IPS DF 6.9 (cell line): ENCODE measurements at regions not wholly inside any gene's neighbourhood (a gene's known extent, or its start where the extent isn't known, plus 50 kb on each side); places are given as distances from the start of the nearest gene placed in this dataset.

ENCODE experiments used
- DNase-seq: peaks from one replicate; pipeline ENCODE4 v3.0.0-alpha.2; 2013; ENCODE audit warnings: low read depth, low spot score
- H3K27ac ChIP-seq: one replicate; pipeline ENCODE4 v1.5.1; 2013; ENCODE audit warnings: low read length, control low read depth
- H3K27me3 ChIP-seq: 2 replicates; pipeline ENCODE4 v1.6.1; 2013; ENCODE audit warnings: mild to moderate bottlenecking, low read length; ENCODE audit not compliant: control insufficient read depth, insufficient read depth
- H3K36me3 ChIP-seq: 2 replicates; pipeline ENCODE4 v1.6.1; 2013; ENCODE audit warnings: low read length; ENCODE audit not compliant: control insufficient read depth, insufficient read depth
- H3K4me1 ChIP-seq: 2 replicates; pipeline ENCODE4 v1.6.1; 2013; ENCODE audit warnings: low read length; ENCODE audit not compliant: control insufficient read depth, insufficient read depth
- H3K4me3 ChIP-seq: 2 replicates; pipeline ENCODE4 v1.5.1; 2013; ENCODE audit warnings: mild to moderate bottlenecking, low read length
- H3K9me3 ChIP-seq: 2 replicates; pipeline ENCODE4 v1.6.1; 2013; ENCODE audit warnings: low read length, inconsistent platforms; ENCODE audit not compliant: control insufficient read depth, insufficient read depth
- WGBS: extraction: QIAGEN DNeasy Blood & Tissue Kit; methylation state at CpG from one replicate; pipeline ENCODE4 v1.1.7; 2013; ENCODE audit warnings: mixed read lengths, missing lambda C conversion rate; ENCODE audit not compliant: insufficient read length, insufficient coverage; 5-methylcytosine and 5-hydroxymethylcytosine counted together

DNA sequence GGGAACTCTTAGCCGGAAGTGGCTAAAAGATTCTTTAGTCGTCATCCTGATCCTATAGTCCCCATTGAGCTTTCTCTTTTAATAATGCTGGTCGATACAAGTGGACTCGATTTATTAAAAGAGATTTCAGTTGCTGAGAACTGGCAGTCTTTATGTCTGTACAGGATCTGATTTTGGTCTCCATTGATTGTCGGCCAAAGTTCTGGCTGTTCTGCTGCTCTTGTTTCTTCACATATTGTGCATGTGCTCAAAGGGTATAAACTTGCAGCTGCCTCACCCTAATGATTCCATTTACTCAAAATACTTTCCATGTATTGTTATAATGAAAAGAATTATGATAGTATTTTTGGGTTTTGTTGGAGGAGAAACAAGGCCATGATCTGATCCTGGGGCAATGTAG, 100.7 kb upstream of the CTTNBP2 start:
- H3K4me3 ChIP-seq = no peak overlapping the region
- H3K27ac ChIP-seq = no peak overlapping the region
- H3K4me1 ChIP-seq = peaks cover 2% of the 10 kb centered on the region; the same call in 1 of the 2 replicates
- H3K9me3 ChIP-seq = no peaks in the 10 kb centered on the region
- no CpG with 5 or more reads among the region's 5 CpGs for WGBS
- no peaks in the 10 kb centered on the region for H3K27me3 ChIP-seq
- DNase-seq = no peak
- no peaks in the 10 kb centered on the region for H3K36me3 ChIP-seq

- Histone ChIP-seq H3K27ac (no peak overlapping the region), H3K27me3 (no peaks in the 10 kb centered on the region), H3K36me3 (no peaks in the 10 kb centered on the region), H3K4me1 (peaks cover 2% of the 10 kb centered on the region; the same call in 1 of the 2 replicates), H3K4me3 (no peak overlapping the region), H3K9me3 (no peaks in the 10 kb centered on the region)
- DNase-seq = no peak
- WGBS = no CpG with 5 or more reads among the region's 2 CpGs
Observed at GRCh38 chr7:117974891-117975290, 101.7 kb upstream of the CTTNBP2 start.

DNA sequence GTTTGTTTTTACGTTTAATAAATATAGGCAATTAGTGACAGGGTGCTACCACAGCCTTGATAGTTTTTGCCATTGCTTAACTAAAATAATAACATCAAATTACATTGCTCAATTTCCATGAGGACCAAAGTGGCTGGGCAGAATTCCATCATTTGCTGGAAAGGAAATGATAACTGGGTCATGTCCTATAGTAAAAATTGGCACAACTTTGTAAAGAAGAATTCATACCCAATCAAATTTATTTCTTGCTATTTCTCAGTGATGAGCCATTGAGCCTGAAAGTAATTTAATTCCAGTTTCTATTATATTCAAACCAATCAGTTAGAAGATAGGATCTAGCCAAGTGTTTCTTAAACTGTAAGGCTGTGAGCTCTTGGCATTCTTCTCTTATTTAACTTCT, 102.2 kb upstream of the CTTNBP2 start:
- Histone ChIP-seq H3K9me3 (no peaks in the 10 kb centered on the region), H3K4me1 (peaks cover 2% of the 10 kb centered on the region; the same call in 1 of the 2 replicates), H3K27me3 (no peaks in the 10 kb centered on the region), H3K27ac (no peak overlapping the region), H3K36me3 (no peaks in the 10 kb centered on the region), H3K4me3 (no peak overlapping the region)
- no CpG with 5 or more reads among the region's 1 CpG for WGBS
- no peak for DNase-seq

- Histone ChIP-seq H3K4me3 (no peak overlapping the region), H3K9me3 (no peaks in the 10 kb centered on the region), H3K4me1 (no peaks in the 10 kb centered on the region), H3K27me3 (no peaks in the 10 kb centered on the region), H3K36me3 (no peaks in the 10 kb centered on the region), H3K27ac (no peak overlapping the region)
- no CpG with 5 or more reads among the region's 4 CpGs for WGBS
- no peak for DNase-seq
Observed at GRCh38 chr7:117979954-117980497, 106.8 kb upstream of the CTTNBP2 start.

- no peak for DNase-seq
- H3K27me3 ChIP-seq = no peaks in the 10 kb centered on the region
- H3K27ac ChIP-seq = no peak overlapping the region
- H3K4me1 ChIP-seq = no peaks in the 10 kb centered on the region
- H3K36me3 ChIP-seq = no peaks in the 10 kb centered on the region
- H3K9me3 ChIP-seq = no peaks in the 10 kb centered on the region
- WGBS = no CpG with 5 or more reads among the region's 11 CpGs
- H3K4me3 ChIP-seq = no peak overlapping the region
Observed at GRCh38 chr7:117982071-117983055, 109.1 kb upstream of the CTTNBP2 start.

- Histone ChIP-seq H3K36me3 (no peaks in the 10 kb centered on the region), H3K27ac (no peak overlapping the region), H3K27me3 (no peaks in the 10 kb centered on the region), H3K9me3 (no peaks in the 10 kb centered on the region), H3K4me1 (no peaks in the 10 kb centered on the region), H3K4me3 (no peak overlapping the region)
- no CpG with 5 or more reads among the region's 2 CpGs for WGBS
- DNase-seq = no peak
Observed at GRCh38 chr7:117986645-117987269, 113.5 kb upstream of the CTTNBP2 start.

- Histone ChIP-seq H3K27ac (no peak overlapping the region), H3K9me3 (no peaks in the 10 kb centered on the region), H3K4me3 (no peak overlapping the region), H3K36me3 (no peaks in the 10 kb centered on the region), H3K4me1 (no peaks in the 10 kb centered on the region), H3K27me3 (no peaks in the 10 kb centered on the region)
- DNase-seq = no peak
Observed at GRCh38 chr7:117990834-117991233, 117.6 kb upstream of the CTTNBP2 start.

DNA sequence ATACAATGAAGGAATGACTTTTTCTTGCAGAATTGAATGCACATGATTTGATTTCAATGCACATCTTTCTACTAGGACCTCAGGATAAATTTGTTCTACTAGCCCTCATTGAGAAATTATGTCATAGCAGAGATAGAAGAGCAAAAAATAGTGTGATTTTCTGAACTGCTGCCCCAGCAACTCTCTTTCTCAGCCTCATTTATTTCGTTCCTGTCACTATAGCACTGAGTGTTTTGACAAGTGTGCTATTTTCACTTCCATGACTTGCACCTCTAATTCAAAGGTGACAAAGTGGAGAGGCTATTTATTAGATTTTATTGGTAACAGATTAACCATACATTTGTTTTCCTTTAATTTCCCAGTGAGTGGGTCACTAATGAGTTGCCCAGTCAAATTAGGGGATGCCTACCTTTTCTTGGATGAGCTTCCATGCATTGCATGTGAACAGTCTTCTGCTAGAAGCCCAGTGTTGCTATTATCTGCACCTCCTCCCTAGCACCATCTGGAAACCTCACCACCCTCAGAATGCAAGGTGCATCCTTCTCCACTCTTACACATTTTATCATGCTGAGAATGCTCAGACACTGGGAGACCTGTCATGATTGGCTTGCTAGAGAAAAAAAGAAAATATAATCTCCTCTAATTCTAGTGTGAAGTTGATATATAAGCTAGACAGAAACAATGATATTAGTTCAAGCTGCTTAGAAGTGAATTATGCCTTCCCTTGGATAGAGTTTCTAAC, 119.6 kb upstream of the CTTNBP2 start:
- Histone ChIP-seq H3K27ac (no peak overlapping the region), H3K4me1 (no peaks in the 10 kb centered on the region), H3K9me3 (no peaks in the 10 kb centered on the region), H3K27me3 (no peaks in the 10 kb centered on the region), H3K4me3 (no peak overlapping the region), H3K36me3 (no peaks in the 10 kb centered on the region)
- no CpG with 5 or more reads among the region's 1 CpG for WGBS
- no peak for DNase-seq

GRCh38 chr7:117993377-117994003, 120.2 kb upstream of the CTTNBP2 start:
- Histone ChIP-seq H3K9me3 (no peaks in the 10 kb centered on the region), H3K4me1 (no peaks in the 10 kb centered on the region), H3K27me3 (no peaks in the 10 kb centered on the region), H3K27ac (no peak overlapping the region), H3K36me3 (no peaks in the 10 kb centered on the region), H3K4me3 (no peak overlapping the region)
- DNase-seq = peak; percentile 83
